Hepatocyte (in vitro differentiated cells): ENCODE measurements at regions not wholly inside any gene's neighbourhood (a gene's known extent, or its start where the extent isn't known, plus 50 kb on each side); places are given as distances from the start of the nearest gene placed in this dataset.

Experiments used
- DNase-seq: peaks from one replicate; pipeline ENCODE4 v3.0.0-alpha.2; 2016; ENCODE audit warnings: low spot score
- H2AFZ ChIP-seq: fragments of 200-600 bp; sonication (generic); 2 replicates; pipeline ENCODE4 v1.6.0; 2016; ENCODE audit warnings: antibody characterized with exemption, mild to moderate bottlenecking
- H3K27ac ChIP-seq: fragments of 200-600 bp; sonication (generic); 2 replicates; pipeline ENCODE4 v1.5.1; 2016; ENCODE audit warnings: mild to moderate bottlenecking
- H3K27me3 ChIP-seq: fragments of 200-600 bp; sonication (generic); 2 replicates; pipeline ENCODE4 v1.6.1; 2016
- H3K36me3 ChIP-seq: fragments of 200-600 bp; sonication (generic); replicated peaks from 2 replicates; pipeline ENCODE4 v1.5.1; 2016; ENCODE audit warnings: low read depth; ENCODE audit not compliant: insufficient read depth
- H3K4me1 ChIP-seq: fragments of 200-600 bp; sonication (generic); 2 replicates; pipeline ENCODE4 v1.5.1; 2016; ENCODE audit warnings: mild to moderate bottlenecking, moderate library complexity; ENCODE audit not compliant: insufficient read depth
- H3K4me2 ChIP-seq: fragments of 200-600 bp; sonication (generic); 2 replicates; pipeline ENCODE4 v1.6.0; 2016
- H3K4me3 ChIP-seq: fragments of 200-600 bp; sonication (generic); 2 replicates; pipeline ENCODE4 v1.5.1; 2016; ENCODE audit warnings: mild to moderate bottlenecking
- H3K79me2 ChIP-seq: fragments of 200-600 bp; sonication (generic); 2 replicates; pipeline ENCODE4 v1.6.0; 2017; ENCODE audit warnings: mild to moderate bottlenecking
- H3K9me2 ChIP-seq: fragments of 200-600 bp; sonication (generic); replicated peaks from 2 replicates; pipeline ENCODE4 v1.6.0; 2017; ENCODE audit warnings: mild to moderate bottlenecking; ENCODE audit not compliant: insufficient read depth
- H3K9me3 ChIP-seq: fragments of 200-600 bp; sonication (generic); 2 replicates; pipeline ENCODE4 v1.5.1; 2016; ENCODE audit warnings: low read depth, mild to moderate bottlenecking
- H4K20me1 ChIP-seq: fragments of 200-600 bp; sonication (generic); 2 replicates; pipeline ENCODE4 v1.6.0; 2016; ENCODE audit warnings: mild to moderate bottlenecking; ENCODE audit not compliant: insufficient read depth, poor library complexity, severe bottlenecking
- EZH2 ChIP-seq: fragments of 200-600 bp; sonication (generic); IDR thresholded peaks from 2 replicates; pipeline ENCODE4 v1.6.1; 2016; ENCODE audit warnings: antibody characterized with exemption, mild to moderate bottlenecking, borderline replicate concordance
- EZH2phosphoT487 ChIP-seq: fragments of 200-600 bp; sonication (generic); IDR thresholded peaks from one replicate; pipeline ENCODE4 v1.6.1; 2018; ENCODE audit warnings: antibody characterized with exemption, mild to moderate bottlenecking, low read depth, moderate library complexity; ENCODE audit not compliant: unreplicated experiment, severe bottlenecking
- WGBS: methylation state at CpG from one replicate; pipeline ENCODE4 v1.1.6; 2016; ENCODE audit warnings: low lambda C conversion rate; ENCODE audit errors: missing lambda C conversion rate; 5-methylcytosine and 5-hydroxymethylcytosine counted together
- TF ChIP-seq, protein P1 (sequence below): fragments of 200-600 bp; sonication (generic); IDR thresholded peaks from 2 replicates; pipeline ENCODE4 v1.5.1; 2016; ENCODE audit warnings: antibody characterized with exemption, mild to moderate bottlenecking; ENCODE audit not compliant: poor library complexity

DNA sequence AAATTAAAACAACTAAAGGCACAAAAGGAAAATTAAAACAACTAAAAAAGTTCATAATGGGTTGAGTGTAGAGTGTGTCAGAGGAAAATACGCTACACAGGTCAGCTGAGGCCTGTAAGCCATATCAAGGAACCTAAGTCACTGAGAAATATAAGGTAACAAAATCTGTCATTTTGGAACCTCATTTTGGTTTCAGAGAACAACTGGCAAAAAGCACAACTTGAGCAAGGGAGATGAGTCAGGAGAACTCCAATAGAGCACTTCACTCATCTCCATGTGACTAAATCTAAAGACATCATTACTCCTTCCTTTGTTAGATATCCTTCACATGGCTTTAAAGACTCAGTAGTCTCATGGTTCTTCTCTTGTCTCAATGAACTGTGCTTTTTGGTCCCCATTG, 269.4 kb upstream of the POU5F2 start:
- Histone ChIP-seq H3K4me3 (no peak overlapping the region), H3K79me2 (no peaks in the 10 kb centered on the region), H3K9me2 (peaks cover 4% of the 10 kb centered on the region), H3K4me1 (no peaks in the 10 kb centered on the region), H3K4me2 (no peak overlapping the region), H3K9me3 (peaks cover 6% of the 10 kb centered on the region), H3K27ac (no peak overlapping the region), H3K36me3 (no peaks in the 10 kb centered on the region), H2AFZ (no peak overlapping the region), H3K27me3 (no peaks in the 10 kb centered on the region), H4K20me1 (no peaks in the 10 kb centered on the region)
- TF ChIP-seq, protein P1, sequence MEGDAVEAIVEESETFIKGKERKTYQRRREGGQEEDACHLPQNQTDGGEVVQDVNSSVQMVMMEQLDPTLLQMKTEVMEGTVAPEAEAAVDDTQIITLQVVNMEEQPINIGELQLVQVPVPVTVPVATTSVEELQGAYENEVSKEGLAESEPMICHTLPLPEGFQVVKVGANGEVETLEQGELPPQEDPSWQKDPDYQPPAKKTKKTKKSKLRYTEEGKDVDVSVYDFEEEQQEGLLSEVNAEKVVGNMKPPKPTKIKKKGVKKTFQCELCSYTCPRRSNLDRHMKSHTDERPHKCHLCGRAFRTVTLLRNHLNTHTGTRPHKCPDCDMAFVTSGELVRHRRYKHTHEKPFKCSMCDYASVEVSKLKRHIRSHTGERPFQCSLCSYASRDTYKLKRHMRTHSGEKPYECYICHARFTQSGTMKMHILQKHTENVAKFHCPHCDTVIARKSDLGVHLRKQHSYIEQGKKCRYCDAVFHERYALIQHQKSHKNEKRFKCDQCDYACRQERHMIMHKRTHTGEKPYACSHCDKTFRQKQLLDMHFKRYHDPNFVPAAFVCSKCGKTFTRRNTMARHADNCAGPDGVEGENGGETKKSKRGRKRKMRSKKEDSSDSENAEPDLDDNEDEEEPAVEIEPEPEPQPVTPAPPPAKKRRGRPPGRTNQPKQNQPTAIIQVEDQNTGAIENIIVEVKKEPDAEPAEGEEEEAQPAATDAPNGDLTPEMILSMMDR = no peak
- no peak for TF ChIP-seq EZH2phosphoT487
- no peak for TF ChIP-seq EZH2
- WGBS = 100% methylated on average over 1 of the region's 1 CpG
- no peak for DNase-seq

DNA sequence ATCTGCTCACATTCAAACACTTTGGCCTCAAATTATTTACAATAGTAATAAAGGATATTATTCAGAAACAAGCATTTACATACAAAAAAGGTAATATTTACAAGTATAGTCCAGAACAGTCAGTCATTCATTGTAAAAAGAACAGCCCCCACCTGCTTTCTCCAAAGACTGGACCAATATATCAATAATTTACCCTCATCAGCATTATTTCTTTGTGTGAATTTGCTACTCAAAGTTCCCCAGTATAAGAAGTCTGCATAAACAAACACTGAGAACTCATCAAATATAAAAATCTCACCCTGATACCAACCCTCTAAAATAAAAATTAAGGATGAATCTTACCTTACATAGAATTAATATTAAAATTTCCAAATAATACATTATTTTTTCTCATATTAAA, 267.8 kb upstream of the POU5F2 start:
- H3K79me2 ChIP-seq = no peaks in the 10 kb centered on the region
- H3K36me3 ChIP-seq = no peaks in the 10 kb centered on the region
- H3K4me1 ChIP-seq = no peaks in the 10 kb centered on the region
- H3K27ac ChIP-seq = no peak overlapping the region
- H3K27me3 ChIP-seq = no peaks in the 10 kb centered on the region
- H2AFZ ChIP-seq = no peak overlapping the region
- H3K4me2 ChIP-seq = no peak overlapping the region
- no peak overlapping the region for H3K4me3 ChIP-seq
- no peak for DNase-seq
- no peaks in the 10 kb centered on the region for H4K20me1 ChIP-seq
- TF ChIP-seq EZH2 (no peak), EZH2phosphoT487 (no peak)
- TF ChIP-seq, protein P1 = no peak
- H3K9me3 ChIP-seq = no peaks in the 10 kb centered on the region
- H3K9me2 ChIP-seq = peaks cover 4% of the 10 kb centered on the region

DNA sequence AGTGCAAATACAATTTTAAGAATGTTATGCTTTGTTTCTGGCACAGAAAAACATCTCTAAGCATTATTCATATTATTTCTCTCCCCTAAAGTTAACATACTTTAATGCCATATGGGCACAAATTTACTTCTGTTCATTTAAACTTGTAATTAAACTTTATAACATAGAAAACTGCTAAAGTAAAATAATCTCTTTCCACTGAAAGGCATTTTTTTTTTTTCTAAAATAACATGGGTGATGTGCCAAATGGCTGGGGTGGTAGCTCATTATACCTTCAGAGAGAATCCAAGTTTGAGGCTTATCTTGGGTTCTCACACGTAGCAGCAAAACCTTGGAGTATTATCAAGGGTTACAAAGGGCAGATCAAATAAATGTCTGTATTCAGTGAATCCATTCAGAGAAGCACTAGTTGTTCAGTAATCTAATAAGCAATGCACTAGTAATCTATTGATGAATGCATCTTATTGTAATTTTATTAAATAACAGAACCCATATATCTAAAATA, 257.6 kb upstream of the POU5F2 start:
- no peaks in the 10 kb centered on the region for H3K27me3 ChIP-seq
- no peaks in the 10 kb centered on the region for H3K4me1 ChIP-seq
- H3K36me3 ChIP-seq = no peaks in the 10 kb centered on the region
- TF ChIP-seq, protein P1 = no peak
- TF ChIP-seq EZH2phosphoT487 (no peak), EZH2 (no peak)
- H4K20me1 ChIP-seq = no peaks in the 10 kb centered on the region
- no peak overlapping the region for H3K4me2 ChIP-seq
- no peaks in the 10 kb centered on the region for H3K9me2 ChIP-seq
- no peak overlapping the region for H3K27ac ChIP-seq
- H3K79me2 ChIP-seq = no peaks in the 10 kb centered on the region
- 72% methylated on average over 1 of the region's 1 CpG for WGBS
- no peak overlapping the region for H2AFZ ChIP-seq
- no peaks in the 10 kb centered on the region for H3K9me3 ChIP-seq
- no peak overlapping the region for H3K4me3 ChIP-seq
- no peak for DNase-seq

DNA sequence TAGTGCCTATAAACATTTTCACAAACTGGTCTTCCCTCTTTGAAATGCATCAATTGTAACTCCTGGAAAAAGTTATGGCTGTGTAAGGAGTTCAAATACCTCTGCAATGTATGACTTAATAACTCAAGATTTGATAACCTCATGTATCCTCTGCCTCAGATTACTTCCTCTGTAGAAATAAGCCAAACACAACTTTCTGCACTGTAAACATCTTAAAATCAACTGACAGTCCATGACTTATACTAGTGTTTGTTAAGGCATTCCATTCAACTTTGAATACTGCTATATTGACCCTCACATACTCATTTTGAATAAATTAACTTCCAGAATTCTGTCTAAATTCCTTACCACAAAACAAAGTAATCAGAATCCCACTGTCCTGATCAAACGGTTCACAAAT, 256.2 kb upstream of the POU5F2 start:
- Histone ChIP-seq H3K36me3 (no peaks in the 10 kb centered on the region), H3K27ac (no peak overlapping the region), H3K9me2 (no peaks in the 10 kb centered on the region), H3K4me3 (no peak overlapping the region), H4K20me1 (no peaks in the 10 kb centered on the region), H3K79me2 (no peaks in the 10 kb centered on the region), H3K4me1 (no peaks in the 10 kb centered on the region), H3K4me2 (no peak overlapping the region), H3K27me3 (no peaks in the 10 kb centered on the region), H3K9me3 (no peaks in the 10 kb centered on the region), H2AFZ (no peak overlapping the region)
- DNase-seq = no peak
- WGBS = 80% methylated on average over 1 of the region's 1 CpG
- TF ChIP-seq, protein P1 = no peak
- TF ChIP-seq EZH2phosphoT487 = no peak
- TF ChIP-seq EZH2 = no peak
